Activated T-cell treated with anti-CD3 and anti-CD28 coated beads, Interleukin-2, amount 50 U/mL, for 1 hour (primary cell): ENCODE measurements at regions not wholly inside any gene's neighbourhood (a gene's known extent, or its start where the extent isn't known, plus 50 kb on each side); places are given as distances from the start of the nearest gene placed in this dataset.
"Not testable (repeated sequence)": the region's sequence is repeated elsewhere in the genome, so short reads cannot be mapped to it uniquely, and the experiment has no call there.

Source experiments
- DNase-seq: peaks from one replicate; pipeline ENCODE4 v3.0.0-alpha.2; 2020

DNA sequence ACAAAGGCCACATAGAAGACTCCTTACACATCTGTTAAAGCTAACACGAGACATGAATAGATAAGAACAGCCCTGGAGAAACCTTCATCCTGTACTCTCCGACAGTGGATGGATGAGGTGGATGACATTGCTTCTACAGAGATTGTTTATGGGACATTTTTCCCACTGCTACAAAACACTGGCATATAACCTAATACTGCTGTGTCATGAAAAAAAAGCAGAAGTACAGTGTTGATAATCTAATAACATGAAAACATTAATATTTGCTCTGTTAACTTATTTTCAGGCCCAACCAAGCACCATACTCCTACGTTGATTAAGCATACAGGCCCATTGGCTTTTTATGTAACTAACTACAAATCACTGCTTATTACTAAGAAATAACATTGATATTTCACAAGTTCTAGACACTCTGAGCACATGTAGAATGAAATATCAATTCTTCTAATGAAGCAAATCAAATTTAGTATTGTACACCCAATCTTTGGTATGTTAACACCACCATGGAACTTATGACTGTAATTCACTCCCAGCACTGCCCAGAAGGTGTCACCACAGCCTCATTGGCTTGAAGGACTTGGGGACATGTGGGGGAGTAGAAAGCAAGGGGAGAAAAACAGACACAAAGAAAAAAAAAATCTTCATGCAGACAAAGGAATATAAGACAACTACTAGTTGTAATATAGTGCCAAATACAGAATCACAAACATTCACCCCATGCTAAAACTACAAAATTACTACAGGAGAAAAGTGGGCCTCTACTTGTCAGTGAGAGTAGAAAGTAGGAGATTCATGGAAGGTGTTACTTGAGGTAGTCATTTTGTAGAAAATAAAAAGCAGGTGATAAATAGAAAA, 330.0 kb upstream of the PMFBP1 start:
- DNase-seq: peak; percentile 23

DNA sequence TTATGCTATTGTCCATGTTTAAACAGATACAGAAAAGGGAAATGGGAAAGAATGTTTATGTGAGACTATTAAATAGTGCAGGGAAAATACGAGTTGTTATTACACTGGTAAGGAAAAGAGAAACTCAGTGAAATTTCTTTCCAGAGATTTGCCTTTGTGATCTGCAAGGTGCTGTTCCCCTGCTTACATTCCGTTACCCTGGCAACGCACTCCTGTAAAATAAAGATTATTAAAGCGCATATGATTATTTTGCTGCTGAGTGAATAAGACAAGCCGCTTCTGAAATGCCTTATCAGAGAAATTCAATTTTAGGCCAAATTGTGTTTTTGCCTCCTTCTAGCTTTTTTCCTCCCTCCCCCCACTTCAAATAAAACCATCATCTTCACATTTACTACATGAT, 328.6 kb upstream of the PMFBP1 start:
- no peak for DNase-seq

DNA sequence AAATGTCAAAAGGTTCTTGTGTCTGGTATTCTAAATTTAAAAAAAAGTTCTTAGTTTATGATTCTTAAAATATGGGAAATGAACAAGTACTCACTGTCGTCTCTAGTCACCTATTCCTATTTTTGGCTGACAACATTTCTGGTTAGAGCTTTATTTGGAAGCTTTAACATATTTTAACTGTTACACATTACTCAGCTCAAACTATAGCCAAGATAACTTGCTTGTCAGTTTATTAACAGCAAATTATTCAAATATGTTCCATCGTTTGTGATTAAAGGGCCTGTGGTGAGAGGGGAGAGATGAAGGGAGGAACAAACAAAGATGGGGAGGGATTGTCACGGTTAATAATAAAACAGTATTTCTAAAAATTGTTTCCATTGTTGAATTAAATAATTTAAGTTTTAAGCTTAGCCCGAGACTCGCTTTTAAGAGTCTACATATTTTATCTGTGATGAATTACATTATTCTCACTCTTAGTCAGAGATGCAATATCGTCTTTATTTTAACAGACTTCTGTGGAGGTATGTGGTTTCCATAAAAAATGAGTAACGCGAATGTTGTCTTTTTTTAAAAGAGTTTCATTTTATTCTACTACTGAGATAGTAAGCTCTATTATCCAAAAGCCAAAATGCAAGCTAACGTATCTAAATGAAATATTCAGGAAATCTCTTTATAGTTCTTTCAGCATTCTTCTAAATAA, 321.9 kb upstream of the PMFBP1 start:
- DNase-seq: no peak

DNA sequence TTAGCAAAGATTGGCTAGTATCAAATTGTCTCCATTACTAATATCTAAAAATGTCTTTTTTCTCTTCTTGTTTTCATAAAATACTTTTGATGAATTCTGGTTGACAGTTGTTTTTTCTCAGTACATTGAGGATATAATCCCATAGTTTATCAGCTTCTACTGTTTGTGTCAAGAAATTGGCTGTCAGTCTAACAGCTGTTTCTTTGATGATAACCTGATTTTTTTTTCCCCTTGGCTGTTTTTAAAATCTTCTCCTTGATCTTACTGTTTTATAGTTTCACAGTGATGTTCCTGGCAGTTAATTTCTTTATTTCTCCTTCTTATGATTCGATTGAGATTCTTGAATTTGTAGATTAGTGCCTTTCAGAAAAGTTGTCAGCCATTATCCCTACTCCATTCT, 315.3 kb upstream of the PMFBP1 start:
- no peak for DNase-seq

DNA sequence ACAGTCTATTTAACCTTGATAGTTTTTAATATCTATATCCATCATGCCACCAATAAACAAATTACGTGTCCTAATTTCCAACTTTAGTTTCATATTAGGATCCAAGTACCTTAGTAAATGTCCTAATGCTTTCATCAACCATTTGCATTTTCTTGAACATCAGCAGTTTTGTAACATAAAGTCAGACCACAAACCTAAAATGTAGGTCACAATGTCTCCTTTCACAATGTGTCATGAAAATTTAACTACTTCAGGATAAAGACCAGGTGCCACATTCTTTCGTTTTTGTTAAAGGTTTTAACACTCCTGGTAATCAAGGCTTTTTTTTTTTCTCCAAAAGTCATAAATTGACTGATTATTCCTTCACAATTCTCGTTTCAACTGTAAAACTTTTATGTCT, 310.7 kb upstream of the PMFBP1 start:
- DNase-seq: no peak

DNA sequence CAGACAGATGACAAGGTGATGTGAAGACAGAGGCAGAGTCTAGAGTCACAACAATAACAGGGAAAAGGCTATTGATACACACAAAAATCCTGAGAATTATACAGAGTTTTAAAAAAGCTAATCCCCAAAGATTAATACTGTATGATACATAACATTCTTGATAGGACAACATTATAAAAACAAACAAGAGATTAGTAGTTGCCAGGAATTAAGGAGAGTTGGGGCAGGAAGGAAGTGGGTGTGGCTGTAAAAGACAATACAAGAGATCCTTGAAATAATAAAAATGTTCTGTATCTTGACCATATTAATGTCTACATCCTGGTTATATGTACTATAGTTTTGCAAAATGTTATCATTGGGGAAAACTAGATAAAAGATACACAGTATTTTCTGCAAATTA, 309.5 kb upstream of the PMFBP1 start:
- DNase-seq: no peak

DNA sequence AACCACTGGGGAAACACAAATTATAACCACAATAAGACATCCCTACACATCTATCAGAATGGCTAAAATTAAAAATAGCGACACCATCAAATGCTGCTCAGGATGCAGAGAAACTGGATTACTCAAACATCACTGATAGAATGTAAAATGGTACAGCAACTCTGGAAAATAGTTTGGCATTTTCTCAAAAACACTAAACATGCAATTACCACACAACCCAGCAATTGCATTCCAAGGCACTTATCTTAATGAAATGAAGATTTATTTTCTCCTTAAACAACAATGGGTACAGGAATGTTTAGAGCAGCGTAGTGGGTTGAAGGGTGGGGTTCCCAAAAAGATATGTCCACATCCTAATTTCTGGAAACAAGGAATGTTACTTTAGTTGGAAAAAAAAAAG, 309.0 kb upstream of the PMFBP1 start:
- DNase-seq: no peak

DNA sequence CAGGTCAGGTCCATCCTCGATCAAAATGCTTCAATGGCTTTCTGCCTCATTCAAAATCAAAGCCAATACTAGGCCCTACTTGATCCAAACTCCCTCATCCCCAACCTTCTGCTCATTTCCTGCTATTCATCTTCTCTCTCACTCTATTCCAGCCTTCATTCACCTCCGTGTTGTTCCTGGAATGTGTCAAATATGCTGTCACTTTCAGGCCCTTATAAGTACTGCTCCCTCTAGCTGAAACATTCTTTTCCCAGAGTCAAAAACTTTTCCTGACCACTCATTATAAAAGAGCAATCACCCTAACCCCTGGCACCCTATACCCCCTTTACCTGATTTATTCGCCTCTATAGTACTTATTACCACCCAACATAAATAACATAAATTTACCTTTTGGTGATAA, 303.7 kb upstream of the PMFBP1 start:
- no peak for DNase-seq

DNA sequence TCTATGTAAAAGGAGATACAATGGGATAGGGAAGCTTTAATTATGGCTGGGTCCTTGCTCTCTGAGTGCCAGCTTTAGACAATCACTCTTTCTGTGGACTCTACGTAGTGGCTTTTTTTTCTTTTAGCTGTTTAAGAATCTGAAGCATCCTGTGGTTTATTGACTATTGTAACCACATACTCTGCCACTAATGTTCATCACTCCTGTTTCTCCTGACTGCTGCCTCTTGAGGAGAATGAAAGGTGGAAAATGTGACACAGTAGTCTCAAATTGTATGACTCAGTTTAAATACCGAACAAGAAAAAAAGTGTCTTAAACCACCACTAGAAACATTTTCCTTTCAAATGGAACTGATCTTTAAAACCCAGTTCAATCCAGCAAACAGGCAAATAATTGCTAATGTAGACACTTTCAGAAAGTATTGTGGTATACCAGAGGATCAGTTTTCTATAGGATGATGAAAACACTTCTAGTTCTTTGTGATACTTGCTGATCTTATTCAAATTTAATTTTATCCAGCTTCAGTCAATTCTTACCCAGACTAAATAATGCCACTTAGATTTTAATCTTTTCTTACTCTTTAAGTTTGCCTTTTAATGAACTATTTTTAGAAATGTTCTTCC, 302.7 kb upstream of the PMFBP1 start:
- DNase-seq: no peak

DNA sequence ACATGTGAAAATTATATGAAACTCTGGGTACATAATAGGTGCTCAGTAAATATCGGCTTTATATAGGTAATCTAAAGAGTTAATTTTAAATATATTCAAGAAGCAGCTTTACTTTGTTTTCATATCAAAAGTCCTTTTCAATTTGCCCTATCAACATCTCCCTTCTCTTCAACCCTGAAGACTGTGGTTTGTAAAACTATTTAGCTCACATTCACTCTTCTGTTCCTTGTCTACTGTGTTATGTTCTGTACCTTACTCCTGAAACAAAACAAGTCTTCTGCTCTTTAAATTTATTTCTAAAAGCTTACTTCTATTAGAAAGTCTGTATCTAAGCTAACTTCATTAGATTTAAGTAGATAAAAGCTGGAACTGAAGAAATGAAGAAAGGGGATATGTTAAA, 301.7 kb upstream of the PMFBP1 start:
- no peak for DNase-seq

DNA sequence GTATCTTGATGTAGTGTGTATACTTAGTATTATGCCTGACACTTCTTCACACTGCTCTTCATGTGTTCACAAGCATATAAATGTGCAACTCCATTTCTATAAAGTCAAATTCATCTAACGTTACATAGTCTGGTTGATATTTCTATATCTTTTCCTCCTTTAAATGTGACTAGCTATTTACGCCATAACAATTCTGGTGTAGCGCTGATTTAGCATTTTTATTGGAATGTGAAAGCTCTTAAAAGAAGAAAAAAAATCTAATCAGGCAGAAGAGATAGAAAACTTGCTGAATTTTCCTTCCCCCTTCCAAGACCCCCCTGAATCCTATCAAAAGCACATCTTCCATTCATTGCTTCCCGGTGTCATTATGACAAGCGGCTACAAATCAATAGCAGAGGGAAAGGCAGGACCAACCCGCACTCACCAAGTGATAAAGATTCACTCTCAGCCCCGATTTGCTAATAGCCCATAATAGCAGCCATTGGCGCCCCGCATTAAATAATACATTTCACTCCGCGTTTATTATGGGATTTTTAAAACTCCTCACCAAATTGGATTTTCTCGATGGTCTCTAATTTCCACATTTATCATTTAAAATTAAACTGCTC, 299.5 kb upstream of the PMFBP1 start:
- DNase-seq: no peak

DNA sequence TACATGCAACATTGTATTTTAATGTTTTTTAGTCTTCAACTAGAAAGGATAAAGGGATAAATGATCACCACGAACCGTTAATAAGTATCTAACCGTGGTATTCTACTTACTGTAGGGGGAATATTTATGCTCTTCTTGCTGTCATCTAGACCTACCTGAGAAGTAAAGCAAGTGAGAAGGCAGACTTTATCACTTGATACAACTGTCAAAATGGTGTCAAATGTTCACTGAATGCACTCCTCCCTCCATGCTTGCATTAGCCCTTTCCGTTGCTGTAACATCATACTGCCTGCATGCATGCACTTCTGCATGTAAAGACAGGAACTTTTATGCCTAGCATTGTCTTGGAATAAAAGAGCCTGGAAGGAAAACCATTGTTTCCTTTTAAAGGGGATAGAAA, 298.6 kb upstream of the PMFBP1 start:
- DNase-seq: no peak

DNA sequence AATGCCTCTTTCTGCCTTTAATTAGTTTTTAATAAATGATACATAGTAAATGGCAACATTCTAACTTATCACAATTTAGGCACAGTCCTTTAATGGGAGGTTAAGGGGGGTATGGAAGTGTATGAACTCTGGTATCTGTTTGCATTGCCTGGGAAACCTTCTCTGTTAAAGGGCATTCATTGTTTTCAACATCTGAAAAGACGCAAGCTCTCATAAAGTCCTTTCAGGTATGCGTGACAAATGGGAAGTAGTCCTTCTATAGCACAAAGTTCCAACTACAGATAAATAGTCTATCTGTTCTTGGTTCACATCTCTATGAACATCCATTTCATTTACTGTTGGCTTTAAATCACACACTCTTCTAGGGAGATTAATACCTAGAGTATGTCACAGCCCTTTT, 298.0 kb upstream of the PMFBP1 start:
- no peak for DNase-seq

DNA sequence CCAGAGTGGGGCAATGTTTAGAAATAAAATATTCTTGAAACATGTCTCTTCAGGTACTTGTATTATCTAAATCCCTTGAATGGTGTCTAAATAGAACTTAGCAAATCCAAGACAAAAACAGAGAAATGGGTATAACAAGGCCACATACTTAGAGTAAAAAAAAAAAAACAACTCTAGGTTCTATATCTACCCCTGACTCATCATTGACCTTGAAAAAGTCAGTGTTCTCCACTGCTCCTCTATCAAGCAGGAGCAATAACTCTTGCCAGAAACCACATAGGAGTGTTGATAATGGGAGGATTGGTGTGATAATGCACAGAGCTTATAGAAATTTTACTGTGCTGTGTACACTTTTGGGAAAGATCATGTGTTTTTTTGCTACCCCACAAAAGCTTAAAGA, 296.6 kb upstream of the PMFBP1 start:
- DNase-seq: no peak

DNA sequence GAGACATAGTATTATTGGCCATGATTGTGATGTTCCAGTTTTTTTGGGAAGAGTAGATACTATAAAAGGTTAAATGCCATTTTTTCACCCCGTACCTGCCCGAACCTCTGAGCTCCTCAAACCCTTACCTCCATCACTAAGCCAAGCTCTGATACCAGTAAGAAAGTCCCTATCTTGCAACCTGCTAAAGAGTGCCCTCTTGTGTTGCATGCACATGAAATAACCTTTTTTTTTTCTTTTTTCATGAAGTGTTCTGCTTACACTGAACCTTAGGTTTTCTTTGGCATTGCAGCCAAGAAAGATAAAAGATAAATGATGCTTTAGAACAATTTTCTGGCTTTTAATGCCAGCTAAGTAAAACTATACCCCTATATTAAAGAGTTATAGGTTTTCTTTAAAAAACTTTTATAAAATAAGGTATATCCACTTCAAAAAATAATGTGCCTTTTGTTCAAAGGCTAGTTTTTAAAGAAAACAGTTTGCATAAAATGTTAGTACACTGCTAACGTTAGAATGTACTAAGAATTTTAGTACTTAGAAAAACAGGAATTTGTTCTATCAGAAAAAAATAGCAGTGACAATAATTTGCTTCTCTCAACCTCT, 295.3 kb upstream of the PMFBP1 start:
- no peak for DNase-seq

DNA sequence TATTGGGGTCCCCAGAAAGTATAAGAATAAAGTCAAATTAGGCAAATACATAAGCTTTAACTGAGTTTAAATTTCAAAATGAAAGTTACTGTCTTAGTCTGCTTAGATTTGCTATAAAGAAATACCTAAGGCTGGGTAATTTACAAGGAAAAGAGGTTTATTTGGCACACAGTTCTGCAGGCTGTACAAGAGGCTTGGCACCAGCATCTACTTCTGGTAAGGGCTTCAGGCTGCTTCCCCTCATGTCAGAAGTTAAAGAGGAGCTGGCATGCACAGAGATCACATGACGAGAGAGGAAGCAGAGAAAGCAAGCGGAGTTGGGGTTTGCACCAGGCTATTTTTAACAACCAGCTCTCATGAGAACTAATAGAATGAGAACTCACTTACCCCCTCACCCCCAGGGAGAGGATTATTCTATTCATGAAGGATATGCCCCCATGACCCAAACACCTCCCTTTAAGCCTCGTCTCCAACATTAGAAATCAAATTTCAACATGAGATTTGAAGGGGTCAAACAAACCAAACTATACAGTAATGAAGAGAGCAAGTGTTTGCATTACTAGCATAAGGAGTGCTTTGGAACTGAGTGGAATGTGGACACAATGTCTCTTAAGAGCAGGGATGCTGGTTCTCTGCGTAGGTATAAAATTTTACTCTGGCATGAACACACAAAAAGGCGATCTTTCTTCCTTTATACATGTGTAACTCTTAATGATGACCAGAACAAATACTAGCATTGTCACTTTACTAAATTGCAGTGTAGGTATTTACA, 292.8 kb upstream of the PMFBP1 start:
- DNase-seq: no peak

DNA sequence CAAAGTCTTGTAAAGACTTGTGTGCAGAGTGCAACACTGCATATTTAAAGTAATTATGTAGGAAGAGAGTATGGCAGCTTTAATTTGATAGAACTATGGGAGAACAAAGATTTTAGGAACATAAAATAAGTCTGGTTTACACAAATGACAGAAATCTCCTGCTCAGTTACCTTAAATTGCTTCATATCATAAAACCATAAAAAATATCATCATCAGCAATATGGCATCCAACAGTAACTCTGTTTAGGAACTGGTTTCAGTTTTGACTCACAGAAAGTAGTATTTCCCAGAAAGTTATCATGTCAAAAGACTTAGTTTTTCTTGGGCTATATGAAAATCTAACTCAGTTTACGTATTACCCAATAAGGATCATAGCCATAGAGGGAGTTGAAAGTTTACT, 292.1 kb upstream of the PMFBP1 start:
- DNase-seq: no peak

DNA sequence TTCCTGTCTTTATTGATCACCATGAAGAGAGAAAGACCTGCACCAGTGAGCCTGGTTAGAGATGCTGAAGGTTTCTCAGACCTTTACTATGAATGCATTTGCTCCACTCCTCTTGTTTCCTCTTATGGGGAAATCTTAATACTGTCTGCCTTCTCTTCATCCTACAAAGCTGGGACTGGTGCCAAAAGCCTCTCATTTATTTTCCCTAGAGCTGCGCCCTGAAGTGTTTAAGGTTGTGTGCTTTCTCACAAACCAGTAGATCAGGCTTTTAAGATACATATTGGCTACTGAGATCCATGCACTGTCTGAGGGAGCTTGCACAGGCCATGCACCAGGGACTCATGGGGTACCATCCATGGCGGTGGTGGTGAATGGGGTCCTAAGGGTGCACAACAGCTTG, 286.1 kb upstream of the PMFBP1 start:
- no peak for DNase-seq

DNA sequence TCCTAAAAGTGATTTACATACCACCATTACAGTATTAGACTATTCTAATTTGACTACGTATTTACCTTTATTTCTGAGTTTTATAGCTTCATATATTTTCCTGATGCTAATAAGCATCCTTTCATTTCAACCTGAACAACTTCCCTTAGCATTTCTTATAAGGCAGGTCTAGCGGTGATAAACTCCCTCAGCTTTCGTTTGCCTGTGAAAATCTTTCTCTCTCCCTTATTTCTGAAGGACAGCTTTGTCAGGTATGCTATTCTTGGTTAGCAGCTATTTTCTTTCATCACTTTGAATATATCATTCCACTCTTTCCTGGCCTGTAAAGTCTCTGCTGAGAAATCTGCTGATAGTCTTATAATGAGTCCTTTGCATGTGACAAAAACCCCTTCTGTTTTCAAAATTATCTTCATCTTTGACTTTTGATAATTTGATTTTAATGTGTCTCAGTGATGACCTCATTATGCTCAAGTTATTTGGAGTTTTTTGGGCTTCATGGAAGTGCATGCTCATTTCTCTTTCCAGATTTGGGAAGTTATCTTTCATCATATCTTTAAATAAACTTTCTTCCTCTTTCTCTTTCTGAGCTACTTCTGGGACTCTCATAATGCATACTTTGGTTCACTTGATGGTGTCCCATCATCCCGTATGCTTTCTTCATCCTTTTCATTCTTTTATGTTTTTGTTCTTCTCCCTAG, 285.4 kb upstream of the PMFBP1 start:
- no peak for DNase-seq

DNA sequence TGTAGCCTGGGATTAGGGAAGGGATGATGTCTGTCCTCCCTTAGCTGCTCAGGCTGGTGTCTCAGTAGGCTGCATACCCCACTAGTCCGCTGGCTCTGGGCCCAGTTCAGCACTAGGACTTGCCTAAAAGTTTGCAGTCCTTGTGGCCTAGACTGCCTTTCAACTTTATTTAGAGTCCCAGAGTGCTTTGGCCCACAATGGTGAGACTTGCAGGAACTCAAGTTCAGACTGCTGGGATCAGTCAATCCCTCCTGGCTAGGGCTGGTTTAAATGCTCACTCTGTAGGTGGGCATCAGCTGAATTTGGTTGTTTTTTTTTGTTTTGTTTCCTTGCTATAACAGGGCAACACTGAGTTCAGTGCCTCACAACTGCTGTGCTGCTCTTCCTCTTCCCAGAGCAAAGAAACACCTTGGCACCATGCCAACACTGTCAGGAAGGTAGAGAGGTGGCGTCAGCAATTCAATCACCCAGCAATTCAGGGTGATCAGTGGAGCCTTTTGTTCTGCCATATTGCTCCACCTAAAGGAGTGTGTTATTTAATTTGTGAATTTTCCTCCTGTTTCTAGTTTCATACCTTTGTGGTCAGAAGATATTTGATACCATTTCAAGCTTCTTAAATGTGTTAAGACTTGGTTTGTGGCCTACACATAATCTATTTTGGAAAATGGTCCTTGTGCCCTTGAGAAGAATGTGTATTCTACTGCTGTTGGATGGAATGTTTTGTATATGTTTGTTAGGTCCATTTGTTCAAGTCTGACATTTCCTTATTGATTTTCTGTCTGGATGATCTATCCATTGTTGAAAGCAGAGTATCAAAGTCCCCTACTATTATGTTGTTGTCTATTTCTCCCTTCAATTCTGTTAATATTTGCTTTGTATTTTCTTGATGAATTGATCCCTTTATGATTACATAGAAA, 284.0 kb upstream of the PMFBP1 start:
- no peak for DNase-seq

DNA sequence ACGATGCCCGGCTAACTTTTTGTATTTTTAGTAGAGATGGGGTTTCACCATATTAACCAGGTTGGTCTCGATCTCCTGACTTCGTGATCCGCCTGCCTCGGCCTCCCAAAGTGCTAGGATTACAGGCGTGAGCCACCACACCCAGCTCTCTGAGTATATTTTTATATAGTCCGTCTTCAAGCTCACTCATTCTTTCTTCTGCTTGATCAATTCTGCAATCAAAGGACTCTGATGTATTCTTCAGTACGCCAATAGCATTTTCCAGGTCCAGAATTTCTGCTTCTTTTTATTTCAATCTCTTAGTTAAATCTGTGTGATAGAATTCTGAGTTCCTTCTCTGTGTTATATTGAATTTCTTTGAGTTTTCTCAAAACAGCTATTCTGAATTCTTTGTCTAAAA, 281.9 kb upstream of the PMFBP1 start:
- DNase-seq: not testable (repeated sequence)
